HCT116 (cell line): ENCODE measurements at regions not wholly inside any gene's neighbourhood (a gene's known extent, or its start where the extent isn't known, plus 50 kb on each side); places are given as distances from the start of the nearest gene placed in this dataset.

Experiments used
- ATAC-seq: fragments of 200-7000 bp; cut with Tn5 transposase; 2 replicates; pipeline ENCODE4 v1.9.1; 2020; ENCODE audit warnings: mild to moderate bottlenecking, moderate library complexity
- BruUV-seq: library from RNA; stranded (reverse); fragments of 400-500 nt; replicated peaks from 2 replicates; lab custom pipeline; 2021; lab: Mats Ljungman, UMichigan
- CTCF ChIA-PET: fragments of 300-600 bp; sonication (Branson Sonifier 250); formaldehyde crosslinking; loops from one replicate; lab custom pipeline; 2021; ENCODE audit warnings: antibody characterized with exemption; lab: Charles Lee
- POLR2A ChIA-PET: fragments of 300-600, 350-600 bp; sonication (Branson Sonifier 250); formaldehyde crosslinking; loops from one replicate; lab custom pipeline; 2021; ENCODE audit warnings: antibody characterized with exemption; lab: Charles Lee
- RAD21 ChIA-PET, 2 experiments: fragments of 300-600 bp; sonication (Branson Sonifier 250); formaldehyde crosslinking; loops; one replicate each; lab custom pipeline; 2023; ENCODE audit warnings: low total read pairs in 2 of 2; ENCODE audit not compliant: uncharacterized antibody in 2 of 2, unreplicated experiment in 2 of 2, low non-redundant PET in 1 of 2; lab: Charles Lee
- DNase-seq: peaks from one replicate; pipeline ENCODE4 v3.0.0-alpha.2; 2010; ENCODE audit warnings: low read depth, low spot score
- H2AFZ ChIP-seq: fragments of 200-600 bp; shearing (Covaris generic), sonication (generic); 2 replicates; pipeline ENCODE4 v1.6.1; 2017; ENCODE audit warnings: low read depth, mixed run types, mixed read lengths, antibody characterized with exemption, low read length; ENCODE audit not compliant: poor library complexity, severe bottlenecking
- H3K27ac ChIP-seq: 2 replicates; pipeline ENCODE4 v1.5.1; 2012; ENCODE audit warnings: low read depth, low read length
- H3K27me3 ChIP-seq: fragments of 200-600 bp; sonication (generic); 2 replicates; pipeline ENCODE4 v1.6.1; 2016; ENCODE audit warnings: mixed run types, low read length, mixed read lengths; ENCODE audit not compliant: insufficient read depth
- H3K36me3 ChIP-seq, 2 experiments: fragments of 200-500 bp in 1 of 2; fragments of 200-600 bp in 1 of 2; sonication (Bioruptor generic) in 1 of 2; sonication (generic) in 1 of 2; 2 replicates each; pipeline versions ENCODE4 v1.5.1 to v1.6.1; 2014 to 2016; ENCODE audit warnings: low read length in 2 of 2, inconsistent platforms in 1 of 2, mixed read lengths in 1 of 2, mixed run types in 1 of 2; ENCODE audit not compliant: insufficient read depth in 2 of 2, control insufficient read depth in 1 of 2
- H3K4me1 ChIP-seq, 2 experiments: fragments of 200-600 bp in 1 of 2; sonication (generic) in 1 of 2; 2 replicates each; pipeline versions ENCODE4 v1.5.1 to v1.6.1; 2012 to 2017; ENCODE audit warnings: low read length in 2 of 2, inconsistent platforms in 1 of 2, mild to moderate bottlenecking in 1 of 2, mixed read lengths in 1 of 2, mixed run types in 1 of 2, moderate library complexity in 1 of 2; ENCODE audit not compliant: insufficient read depth in 2 of 2, control insufficient read depth in 1 of 2
- H3K4me2 ChIP-seq: fragments of 200-600 bp; sonication (generic); 2 replicates; pipeline ENCODE4 v1.6.1; 2017; ENCODE audit warnings: mixed run types, low read length, mixed read lengths
- H3K4me3 ChIP-seq, 2 experiments: fragments of 200-600 bp in 1 of 2; sonication (generic) in 1 of 2; replicated peaks in 1 of 2; 2 replicates each; pipeline ENCODE4 v1.5.1; 2011 to 2016; ENCODE audit warnings: low read length in 2 of 2, control low read depth in 1 of 2, low read depth in 1 of 2, mild to moderate bottlenecking in 1 of 2, mixed read lengths in 1 of 2, mixed run types in 1 of 2
- H3K79me2 ChIP-seq: fragments of 200-600 bp; sonication (generic); 2 replicates; pipeline ENCODE4 v1.6.1; 2017; ENCODE audit warnings: mild to moderate bottlenecking, mixed run types, low read length, moderate library complexity, mixed read lengths; ENCODE audit not compliant: insufficient read depth
- H3K9ac ChIP-seq: fragments of 200-600 bp; sonication (generic); 2 replicates; pipeline ENCODE4 v1.6.1; 2016; ENCODE audit warnings: low read length, mixed read lengths
- H3K9me2 ChIP-seq: fragments of 200-600 bp; sonication (generic), shearing (Covaris generic); 2 replicates; pipeline ENCODE4 v1.6.1; 2017; ENCODE audit warnings: mixed run types, mild to moderate bottlenecking, moderate library complexity; ENCODE audit not compliant: insufficient read depth
- H3K9me3 ChIP-seq, 2 experiments: fragments of 200-500 bp in 1 of 2; fragments of 200-600 bp in 1 of 2; sonication (Bioruptor generic) in 1 of 2; sonication (generic) in 1 of 2; 2 replicates each; pipeline ENCODE4 v1.6.1; 2014 to 2017; ENCODE audit warnings: low read length in 2 of 2, mixed read lengths in 2 of 2, inconsistent platforms in 1 of 2, low read depth in 1 of 2, mild to moderate bottlenecking in 1 of 2, mixed run types in 1 of 2, moderate library complexity in 1 of 2; ENCODE audit not compliant: control insufficient read depth in 1 of 2, insufficient read depth in 1 of 2
- H4K20me1 ChIP-seq: fragments of 200-600 bp; sonication (generic), shearing (Covaris generic); 2 replicates; pipeline ENCODE4 v1.6.1; 2017; ENCODE audit warnings: mixed run types, mild to moderate bottlenecking, moderate library complexity; ENCODE audit not compliant: insufficient read depth
- CBX3 ChIP-seq: IDR thresholded peaks from 2 replicates; pipeline ENCODE4 v1.6.1; 2012; ENCODE audit warnings: low read depth
- CTCF ChIP-seq, 3 experiments: fragments of 200-600 bp in 1 of 3; sonication (generic) in 1 of 3; IDR thresholded peaks in 2 of 3; conservative IDR thresholded peaks in 1 of 3; 2 replicates each; pipeline ENCODE4 v1.5.1; 2012 to 2017; ENCODE audit warnings: low read depth in 2 of 3, low read length in 2 of 3, antibody characterized with exemption in 1 of 3, borderline replicate concordance in 1 of 3, control low read depth in 1 of 3, mild to moderate bottlenecking in 1 of 3, mixed read lengths in 1 of 3, mixed run types in 1 of 3, moderate library complexity in 1 of 3; ENCODE audit not compliant: insufficient read depth in 1 of 3
- ELF1 ChIP-seq: IDR thresholded peaks from 2 replicates; pipeline ENCODE4 v1.6.1; 2012; ENCODE audit warnings: low read depth, borderline replicate concordance
- EZH2 ChIP-seq: fragments of 200-600 bp; sonication (generic); IDR thresholded peaks from 2 replicates; pipeline ENCODE4 v1.6.1; 2017; ENCODE audit warnings: antibody characterized with exemption, mixed run types
- EZH2phosphoT487 ChIP-seq: fragments of 200-600 bp; IDR thresholded peaks from 2 replicates; pipeline ENCODE4 v1.6.1; 2018; ENCODE audit warnings: antibody characterized with exemption, borderline replicate concordance
- FOSL1 ChIP-seq: IDR thresholded peaks from 2 replicates; pipeline ENCODE4 v1.6.1; 2012; ENCODE audit warnings: low read depth
- MAX ChIP-seq: IDR thresholded peaks from 2 replicates; pipeline ENCODE4 v1.6.1; 2012
- REST ChIP-seq: IDR thresholded peaks from 2 replicates; pipeline ENCODE4 v1.6.1; 2012; ENCODE audit warnings: low read depth
- SIN3A ChIP-seq: IDR thresholded peaks from 2 replicates; pipeline ENCODE4 v1.6.1; 2012; ENCODE audit warnings: low read depth
- SP1 ChIP-seq: IDR thresholded peaks from 2 replicates; pipeline ENCODE4 v1.6.1; 2012; ENCODE audit warnings: low read depth
- TCF7L2 ChIP-seq: IDR thresholded peaks from 2 replicates; pipeline ENCODE4 v1.7.0; 2011; ENCODE audit warnings: borderline replicate concordance, inconsistent platforms; ENCODE audit not compliant: insufficient read depth, insufficient read length; ENCODE audit errors: extremely low read depth
- ZFX ChIP-seq: fragments of 450-650 bp; IDR thresholded peaks from 2 replicates; pipeline ENCODE4 v1.6.1; 2017
- intact Hi-C: fragments of 100-400 bp; cut with micrococcal nuclease; formaldehyde crosslinking; loops from 2 replicates; pipeline ENCODE4 v1.10.0; 2022

DNA sequence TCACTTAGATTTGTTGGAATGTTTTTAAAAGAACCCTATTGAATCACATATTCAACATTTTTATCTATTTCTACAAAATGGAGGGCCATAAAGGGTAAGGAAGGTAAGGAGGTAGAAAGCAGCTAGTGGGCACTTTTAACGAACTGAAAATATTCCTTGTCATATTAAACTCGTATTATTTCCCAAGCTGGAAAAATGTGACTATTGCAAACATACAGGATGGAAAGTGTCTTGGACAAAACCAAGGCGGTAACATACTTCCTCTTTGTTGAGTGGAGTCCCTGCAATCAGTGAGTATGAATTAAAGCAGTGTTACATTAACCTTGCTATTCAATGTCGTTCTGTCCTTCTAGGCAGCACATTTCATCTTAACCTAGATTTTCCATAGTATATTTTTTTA, 165.6 kb downstream of the RCN1 start:
- no peak for DNase-seq
- Histone ChIP-seq H3K4me3 (no peak overlapping the region), H3K9me3 (no peaks in the 10 kb centered on the region), H3K27me3 (no peaks in the 10 kb centered on the region), H2AFZ (no peak overlapping the region), H3K79me2 (no peaks in the 10 kb centered on the region), H4K20me1 (no peaks in the 10 kb centered on the region), H3K9me2 (no peaks in the 10 kb centered on the region), H3K27ac (no peak overlapping the region)
- ChIA-PET CTCF (no interaction called here), RAD21 (no interaction called here), POLR2A (no interaction called here)
- no TSS peak for BruUV-seq
- TF ChIP-seq TCF7L2 (no peak), FOSL1 (no peak), REST (no peak), EZH2phosphoT487 (no peak), SP1 (no peak), EZH2 (no peak)
- TF ChIP-seq, all 23 proteins: peak for 0
- intact Hi-C loops: no loop called here
- H3K36me3 ChIP-seq: no peaks in the 10 kb centered on the region
- no peak for ATAC-seq
- no peak overlapping the region for H3K4me2 ChIP-seq
- no peaks in the 10 kb centered on the region for H3K4me1 ChIP-seq
- H3K9ac ChIP-seq: no peak overlapping the region

DNA sequence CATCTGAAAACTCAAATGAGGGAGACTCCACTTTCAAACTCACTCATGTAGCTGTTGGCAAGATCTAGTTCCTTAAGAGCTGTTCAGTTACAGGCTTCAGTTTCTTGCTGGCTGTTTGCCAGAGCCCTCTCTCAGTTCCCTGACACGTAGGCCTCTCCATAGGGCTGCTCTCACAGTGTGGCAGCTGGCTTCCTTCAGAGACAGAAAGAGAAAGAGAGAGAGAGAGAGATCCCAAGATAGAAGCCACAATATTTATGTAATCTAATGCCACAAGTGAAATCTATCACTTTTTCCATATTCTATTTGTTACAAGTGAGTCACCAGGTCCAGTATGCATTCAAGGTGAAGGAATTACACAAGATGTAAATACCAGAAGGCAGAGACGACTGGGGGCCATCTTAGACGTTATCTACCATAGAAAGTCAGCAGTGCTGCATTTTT, 168.8 kb downstream of the RCN1 start:
- H3K4me1 ChIP-seq: no peaks in the 10 kb centered on the region
- H2AFZ ChIP-seq: no peak overlapping the region
- intact Hi-C loops: no loop called here
- no peaks in the 10 kb centered on the region for H3K79me2 ChIP-seq
- H3K27me3 ChIP-seq: no peaks in the 10 kb centered on the region; the same call in 1 of the 2 replicates
- no peak overlapping the region for H3K4me2 ChIP-seq
- no peak overlapping the region for H3K27ac ChIP-seq
- BruUV-seq: no TSS peak
- ChIA-PET POLR2A (no interaction called here), CTCF (no interaction called here), RAD21 (no interaction called here)
- H3K4me3 ChIP-seq: no peak overlapping the region
- no peaks in the 10 kb centered on the region for H3K9me2 ChIP-seq
- H3K9ac ChIP-seq: no peak overlapping the region
- H3K9me3 ChIP-seq: no peaks in the 10 kb centered on the region
- ATAC-seq (no peak), DNase-seq (no peak)
- H3K36me3 ChIP-seq: no peaks in the 10 kb centered on the region
- no peaks in the 10 kb centered on the region for H4K20me1 ChIP-seq
- no peak for TF ChIP-seq CTCF (IDR thresholded peaks at IDR 0.05 in 2 of 3, conservative IDR thresholded peaks at IDR 0.05 in 1 of 3; ENCODE audit: borderline replicate concordance in 1 of 3, insufficient read depth in 1 of 3, low read depth in 2 of 3, low read length in 2 of 3)
- no peak for TF ChIP-seq ELF1
- TF ChIP-seq ZFX: no peak
- no peak for TF ChIP-seq SIN3A
- no peak for TF ChIP-seq MAX
- no peak for TF ChIP-seq CBX3
- no peak for TF ChIP-seq EZH2phosphoT487
